ENCODE measurements at regions not wholly inside any gene's neighbourhood (a gene's known extent, or its start where the extent isn't known, plus 50 kb on each side); places are given as distances from the start of the nearest gene placed in this dataset.
"Not testable (repeated sequence)": the region's sequence is repeated elsewhere in the genome, so short reads cannot be mapped to it uniquely, and the experiment has no call there.

GRCh38 chr1:116289193-116289592 is 83.9 kb upstream of the ATP1A1 start:
- H3K4me3 ChIP-seq, result no peak overlapping the region
- no peak overlapping the region for H3K9ac ChIP-seq (ENCODE audit: insufficient read length)
- no peaks in the 10 kb centered on the region for H3K9me3 ChIP-seq (ENCODE audit: low read depth, low read length)
- no peaks in the 10 kb centered on the region for H3K36me3 ChIP-seq (ENCODE audit: insufficient read depth, low read length)
- no peak overlapping the region for H3K27ac ChIP-seq
- TF ChIP-seq EZH2 (IDR thresholded peaks at IDR 0.05), result no peak
- no peak for TF ChIP-seq FOXP2 (optimal IDR thresholded peaks at IDR 0.05; ENCODE audit: control extremely low read depth, extremely low read length, insufficient read depth)
- no peak for TF ChIP-seq POLR2AphosphoS5 (IDR thresholded peaks at IDR 0.05; ENCODE audit: borderline replicate concordance, low read depth, low read length)
- DNase-seq (ENCODE audit: low read depth, low spot score), result no peak

GRCh38 chr1:116290085-116290705 is 82.8 kb upstream of the ATP1A1 start:
- no peak overlapping the region for H3K9ac ChIP-seq (ENCODE audit: insufficient read length)
- H3K36me3 ChIP-seq (ENCODE audit: insufficient read depth, low read length), result no peaks in the 10 kb centered on the region
- DNase-seq (ENCODE audit: low read depth, low spot score), result no peak
- TF ChIP-seq EZH2 (IDR thresholded peaks at IDR 0.05) (no peak), POLR2AphosphoS5 (IDR thresholded peaks at IDR 0.05; ENCODE audit: borderline replicate concordance, low read depth, low read length) (no peak), FOXP2 (optimal IDR thresholded peaks at IDR 0.05; ENCODE audit: control extremely low read depth, extremely low read length, insufficient read depth) (no peak)
- H3K27ac ChIP-seq, result no peak overlapping the region
- H3K4me3 ChIP-seq, result no peak overlapping the region
- H3K9me3 ChIP-seq (ENCODE audit: low read depth, low read length), result no peaks in the 10 kb centered on the region

DNA sequence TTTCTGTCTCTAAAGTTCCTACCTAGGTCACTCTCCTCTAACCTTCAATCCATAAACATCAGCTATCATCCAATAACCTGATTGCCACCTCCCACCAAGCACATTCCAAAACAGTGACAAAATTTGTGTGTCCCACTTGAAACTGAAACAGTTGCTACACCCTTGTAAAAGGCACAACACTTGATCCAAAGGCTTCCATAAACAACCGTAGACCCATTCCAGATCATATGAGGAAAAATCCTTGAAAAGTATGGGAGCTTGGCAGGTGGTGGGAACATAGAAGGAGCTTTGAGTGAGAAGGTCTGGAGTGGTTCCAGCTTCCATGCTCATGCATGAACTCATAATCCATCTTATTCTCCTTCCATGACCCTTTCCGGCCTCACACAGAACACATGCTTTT is 82.0 kb upstream of the ATP1A1 start:
- H3K36me3 ChIP-seq (ENCODE audit: insufficient read depth, low read length), result no peaks in the 10 kb centered on the region
- H3K9me3 ChIP-seq (ENCODE audit: low read depth, low read length), result no peaks in the 10 kb centered on the region
- TF ChIP-seq POLR2AphosphoS5 (IDR thresholded peaks at IDR 0.05; ENCODE audit: borderline replicate concordance, low read depth, low read length) (no peak), EZH2 (IDR thresholded peaks at IDR 0.05) (no peak), FOXP2 (optimal IDR thresholded peaks at IDR 0.05; ENCODE audit: control extremely low read depth, extremely low read length, insufficient read depth) (no peak)
- H3K4me3 ChIP-seq, result no peak overlapping the region
- H3K9ac ChIP-seq (ENCODE audit: insufficient read length), result no peak overlapping the region
- H3K27ac ChIP-seq, result no peak overlapping the region
- DNase-seq (ENCODE audit: low read depth, low spot score), result no peak

GRCh38 chr1:116292929-116293725 is 79.9 kb upstream of the ATP1A1 start:
- TF ChIP-seq FOXP2 (optimal IDR thresholded peaks at IDR 0.05; ENCODE audit: control extremely low read depth, extremely low read length, insufficient read depth), result no peak
- TF ChIP-seq EZH2 (IDR thresholded peaks at IDR 0.05), result no peak
- TF ChIP-seq POLR2AphosphoS5 (IDR thresholded peaks at IDR 0.05; ENCODE audit: borderline replicate concordance, low read depth, low read length), result no peak
- DNase-seq (ENCODE audit: low read depth, low spot score), result no peak
- H3K9ac ChIP-seq (ENCODE audit: insufficient read length), result no peak overlapping the region
- H3K9me3 ChIP-seq (ENCODE audit: low read depth, low read length), result no peaks in the 10 kb centered on the region
- H3K36me3 ChIP-seq (ENCODE audit: insufficient read depth, low read length), result no peaks in the 10 kb centered on the region
- H3K4me3 ChIP-seq, result no peak overlapping the region
- H3K27ac ChIP-seq, result no peak overlapping the region

- Histone ChIP-seq H3K36me3 (ENCODE audit: insufficient read depth, low read length) (no peaks in the 10 kb centered on the region), H3K27ac (no peak overlapping the region), H3K4me3 (no peak overlapping the region), H3K9ac (ENCODE audit: insufficient read length) (no peak overlapping the region), H3K9me3 (ENCODE audit: low read depth, low read length) (no peaks in the 10 kb centered on the region)
- no peak for DNase-seq (ENCODE audit: low read depth, low spot score)
- no peak for TF ChIP-seq POLR2AphosphoS5 (IDR thresholded peaks at IDR 0.05; ENCODE audit: borderline replicate concordance, low read depth, low read length)
- no peak for TF ChIP-seq FOXP2 (optimal IDR thresholded peaks at IDR 0.05; ENCODE audit: control extremely low read depth, extremely low read length, insufficient read depth)
- TF ChIP-seq EZH2 (IDR thresholded peaks at IDR 0.05), result no peak
Measured at GRCh38 chr1:116297495-116298212, 75.4 kb upstream of the ATP1A1 start.

GRCh38 chr1:116298213-116298579 is 74.8 kb upstream of the ATP1A1 start:
- H3K36me3 ChIP-seq (ENCODE audit: insufficient read depth, low read length); H3K9ac ChIP-seq (ENCODE audit: insufficient read length); DNase-seq (ENCODE audit: low read depth, low spot score); H3K4me3 ChIP-seq; H3K9me3 ChIP-seq (ENCODE audit: low read depth, low read length); H3K27ac ChIP-seq: not testable (repeated sequence)

DNA sequence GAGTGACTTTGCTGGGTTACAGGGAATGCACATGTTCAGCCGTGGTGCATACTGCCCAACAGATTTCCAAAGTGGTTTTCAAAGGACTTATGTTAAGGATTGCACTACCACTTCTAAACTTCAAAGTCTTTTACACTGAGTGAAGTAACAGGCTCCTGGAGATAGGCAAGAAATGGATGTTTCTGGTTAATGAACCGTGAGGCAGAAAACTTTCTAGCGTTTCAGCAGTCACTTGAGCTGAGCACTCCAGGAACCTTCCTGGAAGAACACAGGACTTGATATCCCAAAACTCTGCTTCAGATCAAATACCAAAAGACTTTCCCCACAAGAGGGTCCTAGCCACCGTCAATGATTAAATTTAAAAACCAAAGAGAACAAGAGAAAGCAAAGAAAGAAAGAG is 74.3 kb upstream of the ATP1A1 start:
- Histone ChIP-seq H3K4me3 (no peak overlapping the region), H3K9ac (ENCODE audit: insufficient read length) (no peak overlapping the region), H3K36me3 (ENCODE audit: insufficient read depth, low read length) (no peaks in the 10 kb centered on the region), H3K27ac (no peak overlapping the region), H3K9me3 (ENCODE audit: low read depth, low read length) (no peaks in the 10 kb centered on the region)
- no peak for DNase-seq (ENCODE audit: low read depth, low spot score)
- TF ChIP-seq POLR2AphosphoS5 (IDR thresholded peaks at IDR 0.05; ENCODE audit: borderline replicate concordance, low read depth, low read length) (no peak), FOXP2 (optimal IDR thresholded peaks at IDR 0.05; ENCODE audit: control extremely low read depth, extremely low read length, insufficient read depth) (no peak), EZH2 (IDR thresholded peaks at IDR 0.05) (no peak)

GRCh38 chr1:116299248-116299647 is 73.8 kb upstream of the ATP1A1 start:
- TF ChIP-seq EZH2 (IDR thresholded peaks at IDR 0.05) (no peak), FOXP2 (optimal IDR thresholded peaks at IDR 0.05; ENCODE audit: control extremely low read depth, extremely low read length, insufficient read depth) (no peak), POLR2AphosphoS5 (IDR thresholded peaks at IDR 0.05; ENCODE audit: borderline replicate concordance, low read depth, low read length) (no peak)
- Histone ChIP-seq H3K36me3 (ENCODE audit: insufficient read depth, low read length) (no peaks in the 10 kb centered on the region), H3K9me3 (ENCODE audit: low read depth, low read length) (no peaks in the 10 kb centered on the region), H3K9ac (ENCODE audit: insufficient read length) (no peak overlapping the region), H3K4me3 (no peak overlapping the region), H3K27ac (no peak overlapping the region)
- no peak for DNase-seq (ENCODE audit: low read depth, low spot score)

All from SK-N-MC (cell line).